MM.1S (cell line): ENCODE measurements at regions not wholly inside any gene's neighbourhood (a gene's known extent, or its start where the extent isn't known, plus 50 kb on each side); places are given as distances from the start of the nearest gene placed in this dataset.
A peak's percentile ranks its signal among the peaks of the same experiment; 100 is the strongest.

ENCODE experiments used
- DNase-seq: peaks from one replicate; pipeline ENCODE4 v3.0.0-alpha.2; 2015
- H2AFZ ChIP-seq: fragments of 300-600 bp; sonication (generic); 2 replicates; pipeline ENCODE4 v1.6.0; 2016; ENCODE audit warnings: antibody characterized with exemption, low read length
- H3F3A ChIP-seq: fragments of 300-600 bp; sonication (generic); 2 replicates; pipeline ENCODE4 v1.6.1; 2016; ENCODE audit warnings: mild to moderate bottlenecking, antibody characterized with exemption, low read length, moderate library complexity, mixed read lengths; ENCODE audit not compliant: insufficient read depth
- H3K27ac ChIP-seq: fragments of 300-600 bp; sonication (generic); 2 replicates; pipeline ENCODE4 v1.5.1; 2016; ENCODE audit warnings: mild to moderate bottlenecking, low read length
- H3K27me3 ChIP-seq: fragments of 300-600 bp; sonication (generic); replicated peaks from 2 replicates; pipeline ENCODE4 v1.6.0; 2016; ENCODE audit warnings: low read length; ENCODE audit not compliant: insufficient read depth
- H3K36me3 ChIP-seq: fragments of 300-600 bp; sonication (generic); replicated peaks from 2 replicates; pipeline ENCODE4 v1.6.1; 2016; ENCODE audit warnings: mild to moderate bottlenecking, low read length, mixed read lengths; ENCODE audit not compliant: insufficient read depth
- H3K4me1 ChIP-seq: fragments of 300-600 bp; sonication (generic); 2 replicates; pipeline ENCODE4 v1.6.1; 2016; ENCODE audit warnings: low read length, mixed read lengths
- H3K4me2 ChIP-seq: fragments of 300-600 bp; sonication (generic); 2 replicates; pipeline ENCODE4 v1.6.0; 2016; ENCODE audit warnings: low read depth, low read length
- H3K4me3 ChIP-seq: fragments of 300-600 bp; sonication (generic); 2 replicates; pipeline ENCODE4 v1.5.1; 2016; ENCODE audit warnings: low read length, mixed read lengths
- H3K79me2 ChIP-seq: fragments of 300-600 bp; sonication (generic); 2 replicates; pipeline ENCODE4 v1.6.1; 2016; ENCODE audit warnings: mixed run types, low read length, mixed read lengths
- H3K9ac ChIP-seq: fragments of 300-600 bp; sonication (generic); 2 replicates; pipeline ENCODE4 v1.6.1; 2016; ENCODE audit warnings: low read length, mixed read lengths
- H3K9me2 ChIP-seq: fragments of 300-600 bp; sonication (generic); replicated peaks from 2 replicates; pipeline ENCODE4 v1.6.1; 2016; ENCODE audit warnings: mild to moderate bottlenecking, low read length, mixed read lengths; ENCODE audit not compliant: insufficient read depth
- H3K9me3 ChIP-seq: fragments of 300-600 bp; sonication (generic); replicated peaks from 2 replicates; pipeline ENCODE4 v1.6.1; 2016; ENCODE audit warnings: mild to moderate bottlenecking, low read length, mixed read lengths; ENCODE audit not compliant: insufficient read depth
- H4K20me1 ChIP-seq: fragments of 300-600 bp; sonication (generic); 2 replicates; pipeline ENCODE4 v1.6.1; 2016; ENCODE audit warnings: mild to moderate bottlenecking, low read length, moderate library complexity, mixed read lengths; ENCODE audit not compliant: insufficient read depth
- CTCF ChIP-seq: fragments of 300-600 bp; sonication (generic); IDR thresholded peaks from 2 replicates; pipeline ENCODE4 v1.5.1; 2016; ENCODE audit warnings: antibody characterized with exemption, low read length, mixed read lengths
- EZH2 ChIP-seq: fragments of 300-600 bp; sonication (generic); optimal IDR thresholded peaks from 2 replicates; pipeline ENCODE3; 2017; ENCODE audit warnings: low read depth, mild to moderate bottlenecking, antibody characterized with exemption, low read length, mixed read lengths
- EZH2phosphoT487 ChIP-seq: fragments of 300-600 bp; sonication (generic); IDR thresholded peaks from 2 replicates; pipeline ENCODE4 v1.6.1; 2018; ENCODE audit warnings: antibody characterized with exemption, low read length

DNA sequence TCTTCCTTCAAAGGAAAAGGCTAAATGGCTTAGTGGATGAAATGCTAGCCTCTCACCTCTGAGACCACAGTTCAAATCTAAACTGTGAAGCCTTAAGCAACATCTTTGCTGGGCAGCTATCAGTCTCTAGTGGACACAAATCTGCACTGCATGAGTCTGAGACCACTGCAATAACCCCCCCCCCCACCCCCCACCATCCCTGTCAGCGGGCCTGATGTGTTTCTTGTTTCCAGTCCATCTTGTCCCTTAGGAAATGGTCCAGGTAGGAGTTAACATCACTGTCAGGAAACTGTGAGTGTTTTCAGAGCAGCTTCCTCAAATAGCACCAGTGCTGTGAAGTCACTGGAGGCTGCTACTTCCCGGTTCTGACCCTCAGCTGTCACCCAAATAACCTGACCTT is 140.6 kb upstream of the TMCO5A start:
- H3K4me1 ChIP-seq = no peaks in the 10 kb centered on the region
- H3K27me3 ChIP-seq = no peaks in the 10 kb centered on the region
- H3K9ac ChIP-seq = no peak overlapping the region
- H3K9me3 ChIP-seq = no peaks in the 10 kb centered on the region
- no peaks in the 10 kb centered on the region for H3F3A ChIP-seq
- H3K36me3 ChIP-seq = no peaks in the 10 kb centered on the region
- no peak overlapping the region for H3K4me2 ChIP-seq
- H3K27ac ChIP-seq = no peak overlapping the region
- no peak for TF ChIP-seq EZH2
- TF ChIP-seq CTCF = peak; percentile 40
- TF ChIP-seq EZH2phosphoT487 = no peak
- no peaks in the 10 kb centered on the region for H3K79me2 ChIP-seq
- H4K20me1 ChIP-seq = no peaks in the 10 kb centered on the region
- peak; percentile 21 for DNase-seq
- no peak overlapping the region for H3K4me3 ChIP-seq
- H2AFZ ChIP-seq = no peak overlapping the region
- H3K9me2 ChIP-seq = no peaks in the 10 kb centered on the region

GRCh38 chr15:37794947-37795346 is 139.5 kb upstream of the TMCO5A start:
- no peak for TF ChIP-seq EZH2phosphoT487
- no peak for TF ChIP-seq CTCF
- TF ChIP-seq EZH2 = no peak

GRCh38 chr15:37801529-37801928 is 132.9 kb upstream of the TMCO5A start:
- H3K27ac ChIP-seq = no peak overlapping the region
- H3K9me3 ChIP-seq = no peaks in the 10 kb centered on the region
- no peaks in the 10 kb centered on the region for H4K20me1 ChIP-seq
- H3K27me3 ChIP-seq = no peaks in the 10 kb centered on the region
- no peaks in the 10 kb centered on the region for H3K36me3 ChIP-seq
- H3K9me2 ChIP-seq = no peaks in the 10 kb centered on the region
- no peak for TF ChIP-seq CTCF
- TF ChIP-seq EZH2phosphoT487 = no peak
- TF ChIP-seq EZH2 = no peak
- no peak overlapping the region for H2AFZ ChIP-seq
- no peak for DNase-seq
- no peaks in the 10 kb centered on the region for H3K79me2 ChIP-seq
- H3K4me1 ChIP-seq = no peaks in the 10 kb centered on the region
- H3K9ac ChIP-seq = no peak overlapping the region
- no peak overlapping the region for H3K4me3 ChIP-seq
- H3K4me2 ChIP-seq = no peak overlapping the region
- no peaks in the 10 kb centered on the region for H3F3A ChIP-seq

More at GRCh38 chr15:37794947-37795346, 139.5 kb upstream of the TMCO5A start:
- no peak for DNase-seq
- no peak overlapping the region for H3K4me2 ChIP-seq
- H4K20me1 ChIP-seq = no peaks in the 10 kb centered on the region
- no peak overlapping the region for H3K27ac ChIP-seq
- H3K9me2 ChIP-seq = no peaks in the 10 kb centered on the region
- no peak overlapping the region for H2AFZ ChIP-seq
- H3K27me3 ChIP-seq = no peaks in the 10 kb centered on the region
- H3K36me3 ChIP-seq = no peaks in the 10 kb centered on the region
- H3K4me1 ChIP-seq = no peaks in the 10 kb centered on the region
- no peaks in the 10 kb centered on the region for H3K79me2 ChIP-seq
- no peak overlapping the region for H3K4me3 ChIP-seq
- H3K9me3 ChIP-seq = no peaks in the 10 kb centered on the region
- no peak overlapping the region for H3K9ac ChIP-seq
- no peaks in the 10 kb centered on the region for H3F3A ChIP-seq
